K562 (cell line): ENCODE measurements at regions not wholly inside any gene's neighbourhood (a gene's known extent, or its start where the extent isn't known, plus 50 kb on each side); places are given as distances from the start of the nearest gene placed in this dataset.

ENCODE experiments used
- ATAC-seq: fragments of 200-7000 bp; cut with Tn5 transposase; 3 replicates; pipeline ENCODE4 v1.9.1; 2020; ENCODE audit warnings: moderate library complexity
- BruUV-seq: library from RNA; stranded (reverse); fragments of 400-500 nt; replicated peaks from 2 replicates; lab custom pipeline; 2021; lab: Mats Ljungman, UMichigan
- CTCF ChIA-PET: fragments of 300-600 bp; formaldehyde crosslinking; extraction: SDS; loops from one replicate; lab custom pipeline; 2021; ENCODE audit warnings: low intra/inter-chr PET ratio; lab: Yijun Ruan, JAX
- POLR2A ChIA-PET: fragments of 300-600, 350-650 bp; sonication (Branson Sonifier 250); formaldehyde crosslinking; extraction: SDS; loops from one replicate; lab custom pipeline; 2021; ENCODE audit warnings: antibody characterized with exemption, inconsistent platforms; lab: Yijun Ruan, JAX
- DNase-seq, 4 experiments: peaks; one replicate each; pipeline versions ENCODE4 v3.0.0 to v3.0.0-alpha.2; 2011 to 2018; ENCODE audit warnings: low spot score in 3 of 4, mixed read lengths in 3 of 4; ENCODE audit errors: extremely low read depth in 1 of 4
- FAIRE-seq: peaks from 2 replicates; lab custom pipeline; 2011; peaks lifted over from hg19 to GRCh38; lab: Jason Lieb, UNC
- H2AFZ ChIP-seq: 2 replicates; pipeline ENCODE4 v1.6.0; 2011; ENCODE audit warnings: low read depth, low read length, control low read depth, inconsistent platforms
- H3K27ac ChIP-seq: fragments of 200-600 bp; 3 replicates; pipeline ENCODE4 v1.8.0; 2011; ENCODE audit warnings: low read depth, mild to moderate bottlenecking, control low read depth, inconsistent platforms, low read length, moderate library complexity, mixed read lengths; ENCODE audit errors: extremely low read depth
- H3K27me3 ChIP-seq, 2 experiments: fragments of 300-600 bp in 1 of 2; 2 replicates in 1 of 2; 3 replicates in 1 of 2; pipeline versions ENCODE4 v1.6.0 to v1.8.0; 2011; ENCODE audit warnings: inconsistent platforms in 2 of 2, low read length in 2 of 2, mild to moderate bottlenecking in 1 of 2, mixed read lengths in 1 of 2, moderate library complexity in 1 of 2; ENCODE audit not compliant: control insufficient read depth in 2 of 2, insufficient read depth in 2 of 2
- H3K36me3 ChIP-seq: fragments of 300-600 bp; 3 replicates; pipeline ENCODE4 v1.8.0; 2011; ENCODE audit warnings: mild to moderate bottlenecking, low read length, inconsistent platforms; ENCODE audit not compliant: control insufficient read depth, insufficient read depth
- H3K4me1 ChIP-seq, 2 experiments: fragments of 200-600 bp in 1 of 2; replicated peaks in 1 of 2; 2 replicates in 1 of 2; 3 replicates in 1 of 2; pipeline versions ENCODE4 v1.5.1 to v1.8.0; 2011; ENCODE audit warnings: inconsistent platforms in 2 of 2, low read length in 2 of 2, mild to moderate bottlenecking in 1 of 2, mixed read lengths in 1 of 2, moderate library complexity in 1 of 2; ENCODE audit not compliant: control insufficient read depth in 2 of 2, insufficient read depth in 2 of 2
- H3K4me2 ChIP-seq: 2 replicates; pipeline ENCODE4 v1.6.1; 2011; ENCODE audit warnings: low read length, control low read depth, inconsistent platforms, mixed read lengths; ENCODE audit not compliant: insufficient read depth
- H3K4me3 ChIP-seq: fragments of 200-600 bp; sonication (generic), shearing (Covaris generic); 2 replicates; pipeline ENCODE4 v1.5.1; 2016; ENCODE audit warnings: control low read depth, inconsistent platforms
- H3K79me2 ChIP-seq: fragments of 200-600 bp; 3 replicates; pipeline ENCODE4 v1.8.0; 2011; ENCODE audit warnings: low read length, inconsistent platforms; ENCODE audit not compliant: control insufficient read depth, insufficient read depth
- H3K9ac ChIP-seq, 2 experiments: 2 replicates each; pipeline versions ENCODE4 v1.6.0 to v1.6.1; 2011; ENCODE audit warnings: low read depth in 2 of 2, low read length in 2 of 2, control low read depth in 1 of 2, inconsistent platforms in 1 of 2, mild to moderate bottlenecking in 1 of 2, mixed read lengths in 1 of 2; ENCODE audit not compliant: insufficient read depth in 1 of 2
- H3K9me1 ChIP-seq: one replicate; pipeline ENCODE4 v1.6.0; 2011; ENCODE audit warnings: inconsistent platforms, mild to moderate bottlenecking, low read length, moderate library complexity; ENCODE audit not compliant: control insufficient read depth, insufficient read depth
- H3K9me3 ChIP-seq: replicated peaks from 2 replicates; pipeline ENCODE4 v1.5.1; 2011; ENCODE audit warnings: low read depth, low read length, inconsistent platforms; ENCODE audit not compliant: control insufficient read depth, insufficient read depth
- H4K20me1 ChIP-seq: replicated peaks from 2 replicates; pipeline ENCODE4 v1.6.1; 2011; ENCODE audit warnings: low read length, inconsistent platforms, mixed read lengths; ENCODE audit not compliant: control insufficient read depth, insufficient read depth
- ETV6 ChIP-seq, 3 experiments: fragments of 150-350 bp in 1 of 3; sonication (generic) in 1 of 3; formaldehyde crosslinking in 1 of 3; IDR thresholded peaks; 2 replicates each; pipeline versions ENCODE4 v1.6.1 to v1.8.0; 2014 to 2022; ENCODE audit warnings: borderline replicate concordance in 2 of 3, low read depth in 2 of 3, antibody characterized with exemption in 1 of 3, low read length in 1 of 3, mild to moderate bottlenecking in 1 of 3, missing genetic modification reagents in 1 of 3
- FOXK1 ChIP-seq: sonication (generic); formaldehyde crosslinking; IDR thresholded peaks from 2 replicates; pipeline ENCODE4 v1.8.0; 2022; ENCODE audit warnings: missing genetic modification reagents, mild to moderate bottlenecking, borderline replicate concordance
- HMBOX1 ChIP-seq: sonication (generic); IDR thresholded peaks from 2 replicates; pipeline ENCODE4 v1.6.1; 2016
- HMG20A ChIP-seq: fragments of 450-650 bp; formaldehyde crosslinking; conservative IDR thresholded peaks from 2 replicates; pipeline ENCODE4 v1.4.0; 2020; ENCODE audit warnings: mild to moderate bottlenecking, mixed read lengths
- NEUROD1 ChIP-seq: fragments of 150-350 bp; IDR thresholded peaks from 2 replicates; pipeline ENCODE4 v1.6.1; 2014; ENCODE audit warnings: borderline replicate concordance, low read length, low read depth; ENCODE audit not compliant: partially characterized antibody
- NONO ChIP-seq, 2 experiments: fragments of 200-400 bp in 1 of 2; fragments of 450-650 bp in 1 of 2; formaldehyde crosslinking in 1 of 2; IDR thresholded peaks; 2 replicates each; pipeline ENCODE4 v1.6.1; 2017; ENCODE audit warnings: low read depth in 2 of 2, mild to moderate bottlenecking in 2 of 2, moderate library complexity in 2 of 2, low read length in 1 of 2
- XRCC5 ChIP-seq: fragments of 200-400 bp; formaldehyde crosslinking; IDR thresholded peaks from 2 replicates; pipeline ENCODE4 v1.6.1; 2017; ENCODE audit warnings: low read depth, mild to moderate bottlenecking, low read length
- ZNF121 ChIP-seq: sonication (generic); formaldehyde crosslinking; conservative IDR thresholded peaks from 2 replicates; pipeline ENCODE4 v1.8.0; 2022; ENCODE audit warnings: missing genetic modification reagents
- ZNF184 ChIP-seq: sonication (generic); formaldehyde crosslinking; IDR thresholded peaks from 2 replicates; pipeline ENCODE4 v1.5.0; 2020; ENCODE audit warnings: missing genetic modification reagents
- ZNF699 ChIP-seq: fragments of 250-450 bp; sonication (Bioruptor Pico); IDR thresholded peaks from 2 replicates; pipeline ENCODE4 v1.8.0; 2021; ENCODE audit warnings: mild to moderate bottlenecking, moderate library complexity; ENCODE audit not compliant: insufficient replicate concordance
- in situ Hi-C: fragments of 300-500 bp; cut with MboI; formaldehyde crosslinking; loops from 4 replicates; pipeline ENCODE4 v1.15.0; 2018; ENCODE audit warnings: inconsistent platforms, mixed read lengths
- intact Hi-C: fragments of 100-400 bp; cut with micrococcal nuclease; formaldehyde crosslinking; loops from 2 replicates; pipeline ENCODE4 v1.14.2; 2022
- TF ChIP-seq, protein P1 (sequence below): fragments of 250-450 bp; sonication (Bioruptor Pico); IDR thresholded peaks from 2 replicates; pipeline ENCODE4 v1.5.0; 2020; ENCODE audit warnings: mild to moderate bottlenecking

DNA sequence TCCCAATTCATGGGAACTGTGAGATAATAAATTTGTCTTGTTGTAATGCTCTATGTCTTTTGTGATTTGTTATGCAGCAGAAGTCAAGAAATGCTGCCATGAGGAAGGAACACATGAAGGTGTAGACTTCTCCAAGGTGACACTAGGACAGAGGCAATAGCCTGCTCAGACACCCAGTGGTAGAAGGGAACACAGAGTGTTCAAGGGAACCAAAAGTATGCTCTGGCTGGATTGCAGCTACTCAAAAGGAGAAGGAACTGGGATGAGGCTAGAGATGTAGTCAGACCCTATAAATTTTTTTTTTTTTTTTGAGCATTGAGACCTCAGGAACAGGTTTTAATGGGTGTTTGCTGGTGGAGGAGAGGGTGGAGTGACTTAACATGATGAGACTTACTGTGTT lies 232.5 kb downstream of the PARP8 start:
- in situ Hi-C loops: no loop called here
- ATAC-seq: no peak
- CTCF ChIA-PET: no interaction called here
- H3K4me2 ChIP-seq: no peak overlapping the region
- no peak for FAIRE-seq
- H2AFZ ChIP-seq: no peak overlapping the region
- no peaks in the 10 kb centered on the region for H3K4me1 ChIP-seq
- no peak for TF ChIP-seq NONO (IDR thresholded peaks at IDR 0.05; ENCODE audit: low read depth in 2 of 2, low read length in 1 of 2)
- TF ChIP-seq NEUROD1: no peak
- no peak for TF ChIP-seq ZNF184 (CRISPR knock-in tag)
- TF ChIP-seq, protein P1, sequence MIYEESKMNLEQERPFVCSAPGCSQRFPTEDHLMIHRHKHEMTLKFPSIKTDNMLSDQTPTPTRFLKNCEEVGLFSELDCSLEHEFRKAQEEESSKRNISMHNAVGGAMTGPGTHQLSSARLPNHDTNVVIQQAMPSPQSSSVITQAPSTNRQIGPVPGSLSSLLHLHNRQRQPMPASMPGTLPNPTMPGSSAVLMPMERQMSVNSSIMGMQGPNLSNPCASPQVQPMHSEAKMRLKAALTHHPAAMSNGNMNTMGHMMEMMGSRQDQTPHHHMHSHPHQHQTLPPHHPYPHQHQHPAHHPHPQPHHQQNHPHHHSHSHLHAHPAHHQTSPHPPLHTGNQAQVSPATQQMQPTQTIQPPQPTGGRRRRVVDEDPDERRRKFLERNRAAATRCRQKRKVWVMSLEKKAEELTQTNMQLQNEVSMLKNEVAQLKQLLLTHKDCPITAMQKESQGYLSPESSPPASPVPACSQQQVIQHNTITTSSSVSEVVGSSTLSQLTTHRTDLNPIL (CRISPR knock-in tag): no peak
- no peak for TF ChIP-seq HMG20A (CRISPR knock-in tag)
- TF ChIP-seq ZNF121: no peak
- no peak for TF ChIP-seq XRCC5
- no peak for TF ChIP-seq ZNF699 (CRISPR knock-in tag)
- TF ChIP-seq ETV6 (IDR thresholded peaks at IDR 0.05; ENCODE audit: borderline replicate concordance in 1 of 2, low read depth in 2 of 2, low read length in 1 of 2): no peak
- no peak for TF ChIP-seq ETV6 (CRISPR knock-in tag; IDR thresholded peaks at IDR 0.05; ENCODE audit: borderline replicate concordance)
- TF ChIP-seq FOXK1 (CRISPR knock-in tag): no peak
- TF ChIP-seq HMBOX1: no peak
- no peaks in the 10 kb centered on the region for H3K79me2 ChIP-seq
- no peak for DNase-seq
- no peaks in the 10 kb centered on the region for H3K9me3 ChIP-seq
- no peaks in the 10 kb centered on the region for H3K9me1 ChIP-seq
- no peak overlapping the region for H3K27ac ChIP-seq
- intact Hi-C loops: no loop called here
- POLR2A ChIA-PET: no interaction called here
- H3K9ac ChIP-seq: no peak overlapping the region
- no TSS peak for BruUV-seq
- no peak overlapping the region for H3K4me3 ChIP-seq
- no peaks in the 10 kb centered on the region for H3K36me3 ChIP-seq
- H3K27me3 ChIP-seq: no peaks in the 10 kb centered on the region
- H4K20me1 ChIP-seq: no peaks in the 10 kb centered on the region
